DND-41 (cell line): ENCODE measurements at regions not wholly inside any gene's neighbourhood (a gene's known extent, or its start where the extent isn't known, plus 50 kb on each side); places are given as distances from the start of the nearest gene placed in this dataset.
"Not testable (repeated sequence)": the region's sequence is repeated elsewhere in the genome, so short reads cannot be mapped to it uniquely, and the experiment has no call there.

ENCODE experiments used
- ATAC-seq: fragments of 200-7000 bp; cut with Tn5 transposase; 3 replicates; pipeline ENCODE4 v1.9.1; 2021; ENCODE audit warnings: low read depth; ENCODE audit not compliant: insufficient read depth
- DNase-seq: peaks from one replicate; pipeline ENCODE4 v3.0.0-alpha.2; 2020
- H2AFZ ChIP-seq: 2 replicates; pipeline ENCODE4 v1.6.0; 2012; ENCODE audit warnings: low read depth, low read length
- H3K27ac ChIP-seq: 2 replicates; pipeline ENCODE4 v1.5.1; 2012; ENCODE audit warnings: low read length, inconsistent platforms
- H3K27me3 ChIP-seq: fragments of 200-600 bp; sonication (generic); 2 replicates; pipeline ENCODE4 v1.6.0; 2012; ENCODE audit warnings: low read length, mild to moderate bottlenecking, inconsistent platforms; ENCODE audit not compliant: insufficient read depth, poor library complexity
- H3K36me3 ChIP-seq: 2 replicates; pipeline ENCODE4 v1.5.1; 2012; ENCODE audit warnings: low read length, inconsistent platforms; ENCODE audit not compliant: insufficient read depth
- H3K4me1 ChIP-seq: 2 replicates; pipeline ENCODE4 v1.5.1; 2012; ENCODE audit warnings: mild to moderate bottlenecking, low read length; ENCODE audit not compliant: insufficient read depth
- H3K4me2 ChIP-seq: 2 replicates; pipeline ENCODE4 v1.6.0; 2012; ENCODE audit warnings: mild to moderate bottlenecking, moderate library complexity, low read length, inconsistent platforms; ENCODE audit not compliant: insufficient read depth
- H3K4me3 ChIP-seq, 2 experiments: fragments of 200-600 bp in 1 of 2; shearing (Covaris generic) in 1 of 2; 2 replicates each; pipeline ENCODE4 v1.5.1; 2012 to 2016; ENCODE audit warnings: inconsistent platforms in 2 of 2, low read length in 2 of 2, mild to moderate bottlenecking in 2 of 2, low read depth in 1 of 2, moderate library complexity in 1 of 2
- H3K79me2 ChIP-seq: 2 replicates; pipeline ENCODE4 v1.6.0; 2012; ENCODE audit warnings: low read length, inconsistent platforms; ENCODE audit not compliant: insufficient read depth
- H3K9ac ChIP-seq: 2 replicates; pipeline ENCODE4 v1.6.0; 2012; ENCODE audit warnings: low read depth, mild to moderate bottlenecking, inconsistent platforms, low read length, moderate library complexity
- H3K9me3 ChIP-seq: 2 replicates; pipeline ENCODE4 v1.5.1; 2012; ENCODE audit warnings: low read length, moderate library complexity, mild to moderate bottlenecking, inconsistent platforms; ENCODE audit not compliant: insufficient read depth, severe bottlenecking
- H4K20me1 ChIP-seq: 2 replicates; pipeline ENCODE4 v1.6.0; 2012; ENCODE audit warnings: low read length; ENCODE audit not compliant: insufficient read depth
- CTCF ChIP-seq: IDR thresholded peaks from 2 replicates; pipeline ENCODE4 v1.5.1; 2012; ENCODE audit warnings: borderline replicate concordance, low read length, moderate library complexity, mild to moderate bottlenecking; ENCODE audit not compliant: poor library complexity, severe bottlenecking; ENCODE audit errors: extremely low read depth
- EZH2 ChIP-seq: IDR thresholded peaks from 3 replicates; pipeline ENCODE4 v1.6.1; 2012; ENCODE audit warnings: borderline replicate concordance, low read depth, mild to moderate bottlenecking, moderate library complexity, low read length, inconsistent platforms; ENCODE audit not compliant: severe bottlenecking

DNA sequence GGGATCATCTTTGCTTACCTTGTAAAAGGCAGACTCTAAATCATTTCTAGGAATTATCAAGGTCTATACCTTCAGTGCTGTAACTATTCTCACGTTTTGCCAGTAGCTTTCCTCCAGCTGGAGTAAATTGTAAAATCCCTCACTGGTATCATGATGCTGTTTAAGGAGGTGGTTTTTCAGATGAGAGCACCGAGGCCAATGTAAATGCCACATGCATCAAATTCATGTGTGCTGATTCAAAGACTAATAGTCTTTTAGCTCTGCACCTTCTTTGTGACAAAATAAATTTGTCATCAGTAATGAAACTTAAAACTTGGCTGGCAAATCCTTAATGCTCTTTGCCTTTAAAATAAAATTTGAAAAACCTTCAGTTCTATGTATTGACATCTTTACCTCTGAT is 503.8 kb downstream of the SETD4 start:
- Histone ChIP-seq H4K20me1 (no peaks in the 10 kb centered on the region), H3K36me3 (no peaks in the 10 kb centered on the region), H3K4me1 (no peaks in the 10 kb centered on the region), H3K4me2 (no peak overlapping the region), H3K79me2 (no peaks in the 10 kb centered on the region), H3K4me3 (no peak overlapping the region), H3K9me3 (no peaks in the 10 kb centered on the region), H3K27ac (no peak overlapping the region), H3K27me3 (no peaks in the 10 kb centered on the region), H2AFZ (no peak overlapping the region), H3K9ac (no peak overlapping the region)
- no peak for TF ChIP-seq CTCF
- TF ChIP-seq EZH2 = no peak
- no peak for DNase-seq
- ATAC-seq = no peak

DNA sequence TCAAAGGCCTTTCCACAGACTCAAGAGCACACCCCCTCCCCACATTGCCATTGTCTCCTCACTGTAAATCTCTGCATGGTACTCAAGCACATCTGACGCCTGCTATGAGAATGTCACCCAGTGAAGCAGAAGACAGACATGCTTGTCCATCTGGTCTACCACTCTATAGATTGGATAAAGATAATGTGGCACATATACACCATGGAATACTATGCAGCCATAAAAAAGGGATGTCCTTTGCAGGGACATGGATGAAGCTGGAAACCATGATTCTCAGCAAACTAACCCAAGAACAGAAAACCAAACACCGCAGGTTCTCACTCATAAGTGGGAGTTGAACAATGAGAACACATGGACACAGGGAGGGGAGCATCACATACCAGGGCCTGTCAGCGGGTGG is 503.4 kb upstream of the RUNX1 start:
- not testable (repeated sequence) for H4K20me1 ChIP-seq, H3K9ac ChIP-seq, H3K27ac ChIP-seq, H3K4me3 ChIP-seq, ATAC-seq, H3K4me1 ChIP-seq, H3K27me3 ChIP-seq, DNase-seq, H3K9me3 ChIP-seq, H2AFZ ChIP-seq, H3K4me2 ChIP-seq, H3K79me2 ChIP-seq, H3K36me3 ChIP-seq

DNA sequence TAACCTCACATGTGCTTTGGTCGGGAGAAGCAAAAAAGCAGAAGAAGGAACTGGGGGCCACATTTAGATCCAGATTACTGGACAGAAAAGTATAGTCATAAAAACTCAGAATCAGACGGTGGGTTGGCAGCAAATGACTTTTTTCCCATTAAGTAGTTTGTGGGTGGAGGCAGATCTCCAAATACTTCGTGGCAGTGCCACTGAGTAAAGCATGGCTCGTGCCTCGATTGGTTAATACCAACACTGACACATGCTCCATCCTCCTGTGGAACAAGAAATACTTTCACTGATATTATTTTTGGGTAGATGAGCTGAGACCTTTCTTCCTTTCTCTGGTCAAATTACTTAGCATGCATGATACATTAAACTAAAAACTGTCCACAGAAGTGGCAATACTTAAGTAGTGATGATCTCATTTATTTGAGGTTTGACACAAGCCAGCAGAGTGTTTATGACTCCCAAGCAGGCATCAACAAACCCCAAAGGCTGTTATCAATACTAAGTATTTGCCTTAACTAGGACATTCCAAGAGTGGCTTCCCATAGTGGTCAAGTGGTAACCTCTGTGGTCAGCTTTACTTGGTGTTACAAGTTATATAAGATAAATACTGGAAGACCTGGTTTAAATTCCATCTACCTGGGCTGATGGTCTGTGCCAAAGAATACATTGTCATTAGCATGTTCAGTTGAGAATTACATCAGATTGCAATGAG is 500.0 kb upstream of the RUNX1 start:
- Histone ChIP-seq H2AFZ (no peak overlapping the region), H3K4me2 (no peak overlapping the region), H3K9me3 (no peaks in the 10 kb centered on the region), H3K36me3 (no peaks in the 10 kb centered on the region), H3K79me2 (no peaks in the 10 kb centered on the region), H3K27ac (no peak overlapping the region), H3K9ac (no peak overlapping the region), H3K4me1 (no peaks in the 10 kb centered on the region), H3K27me3 (no peaks in the 10 kb centered on the region), H3K4me3 (no peak overlapping the region), H4K20me1 (no peaks in the 10 kb centered on the region)
- no peak for ATAC-seq
- DNase-seq = no peak
- TF ChIP-seq CTCF (no peak), EZH2 (no peak)

DNA sequence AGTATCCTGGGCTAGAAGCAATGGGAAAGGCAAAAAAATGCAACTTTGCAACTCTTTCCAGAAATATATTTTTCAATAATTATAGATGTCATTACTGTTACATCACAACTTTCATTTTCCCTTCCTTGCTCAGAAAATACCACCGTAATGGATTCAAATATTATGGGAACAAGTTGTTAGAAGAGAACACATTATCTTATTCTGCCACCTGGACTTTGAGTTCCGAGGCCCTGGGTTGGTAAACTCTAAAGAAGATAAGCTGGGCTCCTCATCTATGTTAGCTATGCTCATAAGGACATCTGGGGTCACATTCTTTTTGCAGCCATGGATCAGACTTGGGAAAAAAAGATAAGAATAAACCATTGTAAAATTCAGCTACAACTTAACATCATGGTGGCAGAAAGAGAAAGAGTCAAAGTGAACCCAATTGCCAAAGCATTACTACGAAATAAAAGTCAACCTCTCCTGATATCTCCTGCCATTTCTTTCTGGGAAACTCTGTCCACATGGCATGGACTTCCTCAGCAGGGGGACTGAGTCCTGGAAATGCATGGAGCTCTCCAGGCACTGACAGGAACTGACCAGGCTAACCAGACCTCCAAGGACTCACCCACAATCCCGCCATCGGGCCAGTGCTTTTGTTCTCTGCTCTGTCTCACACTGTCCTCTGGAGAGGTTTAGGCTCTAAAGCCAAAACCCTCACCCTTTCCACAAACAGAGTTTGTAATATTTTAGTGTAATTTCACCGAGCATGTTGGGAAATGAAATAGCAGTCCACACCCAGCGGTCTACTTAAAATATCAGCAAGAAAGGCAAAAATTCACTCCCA is 499.1 kb upstream of the RUNX1 start:
- H4K20me1 ChIP-seq = no peaks in the 10 kb centered on the region
- no peaks in the 10 kb centered on the region for H3K36me3 ChIP-seq
- H3K4me1 ChIP-seq = peaks cover 8% of the 10 kb centered on the region
- no peaks in the 10 kb centered on the region for H3K27me3 ChIP-seq
- no peaks in the 10 kb centered on the region for H3K9me3 ChIP-seq
- ATAC-seq (no peak), DNase-seq (no peak)
- no peak overlapping the region for H3K27ac ChIP-seq
- H2AFZ ChIP-seq = no peak overlapping the region
- no peaks in the 10 kb centered on the region for H3K79me2 ChIP-seq
- TF ChIP-seq EZH2 (no peak), CTCF (no peak)
- no peak overlapping the region for H3K9ac ChIP-seq
- no peak overlapping the region for H3K4me3 ChIP-seq
- H3K4me2 ChIP-seq = no peak overlapping the region
